Naive B cell (primary cell): ENCODE measurements at regions not wholly inside any gene's neighbourhood (a gene's known extent, or its start where the extent isn't known, plus 50 kb on each side); places are given as distances from the start of the nearest gene placed in this dataset.

Experiments
- ATAC-seq, 2 donors: fragments of 150-1000 bp; cut with Tn5 transposase; 2 replicates each; pipeline ENCODE4 v1.10.0; 2021; ENCODE audit warnings: low read depth in 2 of 2, mild to moderate bottlenecking in 2 of 2, moderate library complexity in 2 of 2
- DNase-seq: peaks from one replicate; pipeline ENCODE4 v3.0.0; 2022
- H3K27ac Mint-ChIP-seq, 6 donors: one replicate each; pipeline ENCODE4 v1.8.0; 2020 to 2022; ENCODE audit warnings: mild to moderate bottlenecking in 6 of 6, mixed read lengths in 6 of 6, moderate library complexity in 5 of 6, inconsistent platforms in 2 of 6
- H3K27me3 Mint-ChIP-seq, 3 donors: one replicate each; pipeline ENCODE4 v1.8.0; 2021 to 2022; ENCODE audit warnings: mixed read lengths in 3 of 3, mild to moderate bottlenecking in 1 of 3
- H3K36me3 Mint-ChIP-seq, 2 donors: one replicate each; pipeline ENCODE4 v1.8.0; 2020 to 2022; ENCODE audit warnings: mixed read lengths in 2 of 2, inconsistent platforms in 1 of 2, mild to moderate bottlenecking in 1 of 2
- H3K4me1 Mint-ChIP-seq, 3 donors: one replicate each; pipeline ENCODE4 v1.8.0; 2020 to 2022; ENCODE audit warnings: mixed read lengths in 3 of 3, inconsistent platforms in 1 of 3, mild to moderate bottlenecking in 1 of 3, moderate library complexity in 1 of 3
- H3K4me3 Mint-ChIP-seq, 8 donors: one replicate each; pipeline ENCODE4 v1.8.0; 2020 to 2022; ENCODE audit warnings: mild to moderate bottlenecking in 8 of 8, mixed read lengths in 8 of 8, moderate library complexity in 8 of 8, inconsistent platforms in 2 of 8
- H3K9me3 Mint-ChIP-seq, 7 donors: one replicate each; pipeline ENCODE4 v1.8.0; 2020 to 2022; ENCODE audit warnings: mixed read lengths in 7 of 7, mild to moderate bottlenecking in 5 of 7, inconsistent platforms in 2 of 7, moderate library complexity in 1 of 7

DNA sequence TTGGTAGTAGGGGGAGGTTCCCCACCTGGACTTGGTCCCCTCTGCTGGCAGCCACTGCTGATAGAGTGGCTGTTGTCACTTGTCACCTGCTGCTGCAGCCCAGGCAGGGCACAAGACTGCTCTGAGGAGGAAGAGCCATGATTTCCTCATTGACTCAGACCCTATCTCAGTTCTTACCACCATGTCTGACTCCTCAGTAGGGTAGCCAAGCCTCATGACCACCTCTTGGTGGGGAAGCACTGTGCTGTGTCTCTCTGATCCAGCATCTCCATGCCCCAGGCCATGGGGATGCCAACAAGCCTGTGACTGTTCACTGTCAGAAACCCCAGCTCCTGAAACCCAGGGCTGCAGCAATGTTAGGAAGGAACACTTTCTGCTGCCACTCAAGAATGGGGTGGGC, 173.0 kb downstream of the WSCD1 start:
- H3K36me3 Mint-ChIP-seq = peaks cover 0 to 1% of the 10 kb centered on the region in 2 donors

DNA sequence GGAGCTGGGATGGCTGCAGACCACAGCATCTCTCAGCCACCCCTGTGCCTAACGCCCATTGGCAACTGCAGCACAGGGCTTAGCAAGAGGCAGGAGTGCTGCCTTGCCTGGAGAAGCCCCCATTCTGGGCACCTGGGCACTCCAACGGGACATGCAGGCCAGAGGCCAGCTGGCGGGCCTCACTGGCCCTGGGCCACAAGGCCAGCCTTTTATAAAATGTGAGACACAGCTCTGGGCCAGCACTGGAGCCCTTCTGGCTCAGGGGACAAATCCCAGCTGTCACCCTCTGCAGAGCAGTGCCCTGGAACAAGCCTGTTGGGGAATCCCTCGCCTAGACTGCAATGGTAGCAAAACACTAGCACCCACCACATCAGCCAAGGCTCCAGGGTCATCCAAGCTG, 171.8 kb downstream of the WSCD1 start:
- Mint-ChIP-seq H3K9me3 (no peaks in the 10 kb centered on the region), H3K27me3 (peaks cover 15 to 26% (median 22%) of the 10 kb centered on the region in 3 donors), H3K36me3 (no peaks in the 10 kb centered on the region), H3K4me3 (no peak overlapping the region), H3K4me1 (no peaks in the 10 kb centered on the region), H3K27ac (no peak overlapping the region)
- ATAC-seq (no peak), DNase-seq (no peak)

More for the DNA sequence above, 173.0 kb downstream of the WSCD1 start:
- H3K27ac Mint-ChIP-seq = peak overlapping the region in 1 of 6 donors; percentile 15
- peaks cover 15 to 32% (median 29%) of the 10 kb centered on the region in 3 donors for H3K27me3 Mint-ChIP-seq
- no peak overlapping the region for H3K4me3 Mint-ChIP-seq
- no peaks in the 10 kb centered on the region for H3K9me3 Mint-ChIP-seq
- DNase-seq (no peak), ATAC-seq (no peak)
- no peaks in the 10 kb centered on the region for H3K4me1 Mint-ChIP-seq

DNA sequence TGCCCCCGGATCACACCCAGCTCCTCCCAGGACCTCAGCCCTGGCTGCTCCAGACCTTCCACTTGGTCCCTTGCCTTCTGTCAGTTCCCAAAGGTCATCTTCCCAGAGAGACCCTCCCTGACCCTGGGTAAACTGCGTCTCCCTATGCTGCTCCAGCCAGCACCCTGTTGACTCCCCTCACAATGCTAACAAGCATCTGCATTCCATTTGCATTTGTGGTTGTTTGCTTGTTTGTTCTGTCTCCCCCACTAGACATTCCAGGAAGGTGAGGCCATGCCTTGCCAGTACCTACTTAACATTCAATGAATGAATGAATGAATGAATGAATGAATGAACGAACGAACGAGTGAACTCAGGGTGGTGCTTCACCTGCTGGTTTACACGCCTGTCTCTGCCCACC, 171.2 kb downstream of the WSCD1 start:
- peaks cover 15 to 26% (median 22%) of the 10 kb centered on the region in 3 donors for H3K27me3 Mint-ChIP-seq
- H3K9me3 Mint-ChIP-seq = no peaks in the 10 kb centered on the region
- H3K4me3 Mint-ChIP-seq = no peak overlapping the region
- no peak for ATAC-seq
- no peak overlapping the region for H3K27ac Mint-ChIP-seq
- H3K4me1 Mint-ChIP-seq = no peaks in the 10 kb centered on the region
- H3K36me3 Mint-ChIP-seq = no peaks in the 10 kb centered on the region
- DNase-seq = no peak

- H3K36me3 Mint-ChIP-seq = no peaks in the 10 kb centered on the region
- peaks cover 15 to 26% (median 22%) of the 10 kb centered on the region in 3 donors for H3K27me3 Mint-ChIP-seq
- H3K4me3 Mint-ChIP-seq = no peak overlapping the region
- ATAC-seq (no peak), DNase-seq (no peak)
- no peak overlapping the region for H3K27ac Mint-ChIP-seq
- H3K4me1 Mint-ChIP-seq = no peaks in the 10 kb centered on the region
- H3K9me3 Mint-ChIP-seq = no peaks in the 10 kb centered on the region
These were observed 170.4 kb downstream of the WSCD1 start for GRCh38 chr17:6240601-6241000.

DNA sequence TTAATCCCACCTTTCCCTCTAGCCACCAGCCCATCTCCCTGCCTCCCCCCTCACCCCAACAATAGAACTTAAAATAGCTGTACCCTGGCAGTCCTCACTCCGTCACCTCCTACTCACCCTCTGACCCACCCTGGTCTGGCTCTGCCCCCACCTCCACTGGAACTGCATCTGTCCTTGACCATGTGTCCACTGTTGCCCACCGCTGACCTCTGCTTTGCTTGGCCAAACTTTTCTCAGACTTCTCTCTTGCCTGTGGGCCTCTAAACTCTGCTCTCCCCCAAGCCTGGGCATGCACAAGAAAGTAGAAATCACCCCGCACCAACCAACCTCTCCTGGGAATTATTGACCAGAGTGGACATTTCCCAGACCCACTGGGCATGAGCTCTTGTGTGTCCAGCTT, 169.8 kb downstream of the WSCD1 start:
- H3K4me3 Mint-ChIP-seq = no peak overlapping the region
- peak overlapping the region in 1 of 6 donors; percentile 76 for H3K27ac Mint-ChIP-seq
- no peaks in the 10 kb centered on the region for H3K4me1 Mint-ChIP-seq
- H3K27me3 Mint-ChIP-seq = peaks cover 15 to 26% (median 22%) of the 10 kb centered on the region in 3 donors
- DNase-seq (no peak), ATAC-seq (no peak)
- no peaks in the 10 kb centered on the region for H3K36me3 Mint-ChIP-seq
- H3K9me3 Mint-ChIP-seq = no peaks in the 10 kb centered on the region

DNA sequence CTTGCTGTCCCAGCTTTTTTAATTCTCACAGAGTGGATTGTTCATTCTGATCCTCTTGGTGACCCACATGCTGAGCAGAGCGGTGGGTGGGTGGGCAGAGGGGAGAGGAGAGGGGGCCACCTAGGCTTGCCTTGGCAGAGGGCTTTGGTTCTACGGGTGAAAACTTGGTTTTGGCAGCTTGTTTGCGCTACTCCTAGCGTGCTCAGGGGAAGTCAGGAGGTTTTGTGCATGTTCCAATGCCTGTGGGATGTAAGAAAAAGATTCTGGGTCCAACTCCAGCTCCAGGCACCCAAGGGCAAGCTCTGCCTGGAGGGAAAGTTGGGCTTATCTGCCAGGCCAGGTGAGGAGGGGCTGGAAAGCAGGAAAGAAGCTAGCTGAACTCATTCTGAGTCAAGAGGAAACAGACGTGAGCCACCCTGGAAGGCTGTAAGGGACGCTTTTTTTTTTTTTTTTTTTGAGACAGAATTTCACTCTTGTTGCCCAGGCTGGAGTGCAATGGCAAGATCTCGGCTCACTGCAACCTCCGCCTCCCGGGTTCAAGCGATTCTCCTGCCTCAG, 169.1 kb downstream of the WSCD1 start:
- DNase-seq = no peak
- no peak overlapping the region for H3K27ac Mint-ChIP-seq
- peaks cover 15 to 26% (median 22%) of the 10 kb centered on the region in 3 donors for H3K27me3 Mint-ChIP-seq
- no peak for ATAC-seq
- H3K9me3 Mint-ChIP-seq = no peaks in the 10 kb centered on the region
- no peaks in the 10 kb centered on the region for H3K36me3 Mint-ChIP-seq
- H3K4me1 Mint-ChIP-seq = no peaks in the 10 kb centered on the region
- H3K4me3 Mint-ChIP-seq = no peak overlapping the region

- Mint-ChIP-seq H3K27me3 (no peaks in the 10 kb centered on the region), H3K36me3 (no peaks in the 10 kb centered on the region), H3K9me3 (no peaks in the 10 kb centered on the region), H3K4me3 (no peak overlapping the region), H3K4me1 (no peaks in the 10 kb centered on the region), H3K27ac (no peak overlapping the region)
- ATAC-seq (no peak), DNase-seq (no peak)
These were observed 163.7 kb downstream of the WSCD1 start for GRCh38 chr17:6233856-6234255.

DNA sequence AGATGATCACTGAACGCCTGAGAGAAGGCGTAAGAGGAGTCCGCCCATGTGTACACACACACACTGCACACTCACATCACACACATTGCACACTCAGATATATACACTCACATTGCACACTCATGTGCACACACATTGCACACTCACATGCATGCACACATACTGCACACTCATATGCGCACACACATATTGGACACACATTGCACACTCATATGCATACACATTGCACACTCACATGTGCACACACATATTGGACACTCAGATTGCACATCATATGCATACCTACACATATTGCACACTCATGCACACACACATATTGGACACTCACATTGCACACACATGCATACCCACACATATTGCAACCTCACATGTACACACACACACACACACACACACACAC, 163.2 kb downstream of the WSCD1 start:
- H3K27ac Mint-ChIP-seq = no peak overlapping the region
- H3K4me1 Mint-ChIP-seq = no peaks in the 10 kb centered on the region
- no peaks in the 10 kb centered on the region for H3K9me3 Mint-ChIP-seq
- no peaks in the 10 kb centered on the region for H3K36me3 Mint-ChIP-seq
- no peak overlapping the region for H3K4me3 Mint-ChIP-seq
- no peak for ATAC-seq
- no peak for DNase-seq
- H3K27me3 Mint-ChIP-seq = no peaks in the 10 kb centered on the region

- H3K4me3 Mint-ChIP-seq = no peak overlapping the region
- H3K27me3 Mint-ChIP-seq = no peaks in the 10 kb centered on the region
- no peak for DNase-seq
- no peaks in the 10 kb centered on the region for H3K36me3 Mint-ChIP-seq
- no peak for ATAC-seq
- no peaks in the 10 kb centered on the region for H3K4me1 Mint-ChIP-seq
- no peaks in the 10 kb centered on the region for H3K9me3 Mint-ChIP-seq
- no peak overlapping the region for H3K27ac Mint-ChIP-seq
These were observed 162.5 kb downstream of the WSCD1 start for GRCh38 chr17:6232732-6233101.

DNA sequence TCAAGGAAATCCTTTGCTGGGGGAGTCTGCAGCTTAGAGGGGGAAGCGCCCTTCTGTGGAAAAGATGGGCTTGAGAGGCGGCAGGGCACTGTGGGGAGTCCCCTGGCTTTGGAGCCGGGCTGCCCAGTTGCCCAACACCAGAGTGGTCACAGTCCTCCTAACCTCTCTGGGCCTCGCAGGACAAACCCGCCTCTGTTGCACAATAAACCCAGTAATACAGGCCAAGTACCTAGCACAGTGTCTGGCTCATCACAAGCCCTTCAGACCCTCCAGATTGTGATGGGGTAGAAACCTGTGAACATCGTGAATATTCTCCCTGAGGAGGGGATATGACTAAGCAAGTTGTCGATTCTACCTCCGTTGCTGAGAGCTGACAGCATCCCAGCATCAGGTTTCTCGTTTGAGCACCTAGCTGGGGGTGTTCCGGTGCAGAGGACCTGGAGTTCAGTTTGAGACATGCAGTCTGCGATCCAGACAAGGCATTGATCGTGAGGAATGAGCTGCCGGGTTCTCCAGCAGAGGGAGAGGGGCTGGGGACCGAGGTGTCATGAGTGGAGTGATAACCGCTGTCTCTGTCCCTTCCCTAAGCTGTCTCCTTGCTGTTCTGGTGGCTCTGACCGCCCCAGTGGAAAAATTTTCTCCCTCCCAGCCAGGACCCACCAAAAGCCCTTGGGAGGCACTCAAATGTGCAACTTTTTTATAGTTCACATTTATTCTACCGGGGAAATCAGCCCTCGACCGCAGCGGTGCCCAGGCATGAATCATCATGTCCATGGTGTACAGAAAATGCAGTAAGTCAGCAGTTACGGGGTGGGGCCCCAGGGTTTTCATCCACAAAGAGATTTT, 161.9 kb downstream of the WSCD1 start:
- no peaks in the 10 kb centered on the region for H3K4me1 Mint-ChIP-seq
- no peak overlapping the region for H3K4me3 Mint-ChIP-seq
- DNase-seq (no peak), ATAC-seq (no peak)
- H3K36me3 Mint-ChIP-seq = no peaks in the 10 kb centered on the region
- peak overlapping the region in 1 of 6 donors; percentile 74 for H3K27ac Mint-ChIP-seq
- no peaks in the 10 kb centered on the region for H3K9me3 Mint-ChIP-seq
- no peaks in the 10 kb centered on the region for H3K27me3 Mint-ChIP-seq

DNA sequence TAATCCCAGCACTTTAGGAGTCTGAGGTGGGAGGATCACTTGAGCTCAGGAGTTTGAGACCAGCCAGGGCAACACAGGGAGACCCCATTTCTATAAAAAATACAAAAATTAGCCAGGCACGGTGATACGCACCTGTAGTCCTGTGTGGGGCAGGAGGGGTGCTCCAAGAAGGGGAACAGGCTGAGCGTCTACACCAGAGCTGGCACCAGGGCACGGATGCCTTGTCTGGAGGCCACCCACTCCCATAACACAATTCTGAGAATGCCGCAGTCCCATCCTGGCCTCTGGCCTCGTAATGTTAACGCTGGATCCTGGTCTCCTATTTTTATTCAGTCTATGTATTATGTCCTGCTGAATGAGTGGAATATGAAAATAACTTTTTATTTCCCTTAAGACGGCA, 161.3 kb downstream of the WSCD1 start:
- no peaks in the 10 kb centered on the region for H3K27me3 Mint-ChIP-seq
- no peaks in the 10 kb centered on the region for H3K9me3 Mint-ChIP-seq
- H3K4me3 Mint-ChIP-seq = no peak overlapping the region
- no peak overlapping the region for H3K27ac Mint-ChIP-seq
- DNase-seq (no peak), ATAC-seq (no peak)
- no peaks in the 10 kb centered on the region for H3K36me3 Mint-ChIP-seq
- no peaks in the 10 kb centered on the region for H3K4me1 Mint-ChIP-seq

DNA sequence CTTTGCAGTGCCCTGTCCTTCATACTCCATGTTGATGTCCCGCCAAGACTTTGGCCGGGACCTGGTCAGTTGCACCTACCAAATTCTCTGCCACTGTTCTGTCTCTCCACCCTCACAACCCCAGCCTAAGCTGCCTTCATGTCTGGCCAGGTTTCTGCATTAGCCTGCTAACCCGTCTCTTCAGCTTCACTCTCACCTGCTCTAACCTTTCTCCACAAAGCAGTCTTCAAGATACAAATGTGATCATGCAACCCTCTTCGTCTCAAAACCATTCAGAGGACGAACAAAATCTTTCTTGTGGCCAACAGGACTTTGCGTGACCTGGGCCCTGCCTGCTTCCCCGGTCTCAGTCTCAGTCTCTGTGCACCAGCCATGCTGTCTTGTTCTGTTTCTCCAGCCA, 148.2 kb downstream of the WSCD1 start:
- no peak for ATAC-seq
- Mint-ChIP-seq H3K4me3 (no peak overlapping the region), H3K27ac (no peak overlapping the region), H3K27me3 (peaks cover 10 to 23% (median 19%) of the 10 kb centered on the region in 3 donors), H3K4me1 (no peaks in the 10 kb centered on the region), H3K36me3 (peaks cover 4 to 12% of the 10 kb centered on the region in 2 donors), H3K9me3 (peaks cover 4 to 27% (median 16%) of the 10 kb centered on the region in 7 donors)
- no peak for DNase-seq

- H3K27me3 Mint-ChIP-seq = peaks cover 10 to 26% (median 19%) of the 10 kb centered on the region in 3 donors
- DNase-seq (no peak), ATAC-seq (no peak)
- H3K4me3 Mint-ChIP-seq = no peak overlapping the region
- H3K9me3 Mint-ChIP-seq = peaks cover 0 to 1% (median 0%) of the 10 kb centered on the region in 7 donors
- H3K36me3 Mint-ChIP-seq = no peaks in the 10 kb centered on the region
- no peaks in the 10 kb centered on the region for H3K4me1 Mint-ChIP-seq
- H3K27ac Mint-ChIP-seq = no peak overlapping the region
These were observed 145.2 kb downstream of the WSCD1 start for GRCh38 chr17:6215071-6216035.
